Trophoblast cell (in vitro differentiated cells and primary cell): ENCODE measurements at regions not wholly inside any gene's neighbourhood (a gene's known extent, or its start where the extent isn't known, plus 50 kb on each side); places are given as distances from the start of the nearest gene placed in this dataset.
A peak's percentile ranks its signal among the peaks of the same experiment; 100 is the strongest.

Experiments used
- DNase-seq, 2 donors: peaks; one replicate each; pipeline ENCODE4 v3.0.0-alpha.2; 2016
- H2AFZ ChIP-seq: 2 replicates; pipeline ENCODE4 v1.6.1; 2013; ENCODE audit warnings: low read length, moderate library complexity, mild to moderate bottlenecking; ENCODE audit not compliant: insufficient read depth, poor library complexity
- H2AK5ac ChIP-seq: 2 replicates; pipeline ENCODE4 v1.6.1; 2013; ENCODE audit warnings: mild to moderate bottlenecking, low read length
- H2BK120ac ChIP-seq: 2 replicates; pipeline ENCODE4 v1.6.1; 2013; ENCODE audit warnings: low read length, mild to moderate bottlenecking, moderate library complexity; ENCODE audit not compliant: insufficient read depth, poor library complexity
- H2BK12ac ChIP-seq: 2 replicates; pipeline ENCODE4 v1.6.1; 2013; ENCODE audit warnings: mild to moderate bottlenecking, low read length, moderate library complexity
- H2BK5ac ChIP-seq: 2 replicates; pipeline ENCODE4 v1.6.1; 2013; ENCODE audit warnings: low read length, low read depth, moderate library complexity, mild to moderate bottlenecking; ENCODE audit not compliant: poor library complexity
- H3K14ac ChIP-seq: 2 replicates; pipeline ENCODE4 v1.6.1; 2013; ENCODE audit warnings: mild to moderate bottlenecking, low read length
- H3K18ac ChIP-seq: 2 replicates; pipeline ENCODE4 v1.6.1; 2013; ENCODE audit warnings: mild to moderate bottlenecking, low read length
- H3K23ac ChIP-seq: 2 replicates; pipeline ENCODE4 v1.6.1; 2013; ENCODE audit warnings: low read length
- H3K27ac ChIP-seq: 2 replicates; pipeline ENCODE4 v1.5.1; 2013; ENCODE audit warnings: low read depth, mild to moderate bottlenecking, inconsistent platforms, low read length, moderate library complexity
- H3K27me3 ChIP-seq: 2 replicates; pipeline ENCODE4 v1.6.1; 2013; ENCODE audit warnings: inconsistent platforms, mild to moderate bottlenecking, low read length, moderate library complexity; ENCODE audit not compliant: insufficient read depth
- H3K36me3 ChIP-seq, 2 experiments: 1 replicate in 1 of 2; 2 replicates in 1 of 2; pipeline ENCODE4 v1.6.1; 2013; ENCODE audit warnings: low read length in 2 of 2, mild to moderate bottlenecking in 2 of 2, moderate library complexity in 1 of 2; ENCODE audit not compliant: insufficient read depth in 2 of 2, control insufficient read depth in 1 of 2
- H3K4ac ChIP-seq: 2 replicates; pipeline ENCODE4 v1.6.1; 2013; ENCODE audit warnings: low read depth, mild to moderate bottlenecking, low read length, moderate library complexity
- H3K4me1 ChIP-seq, 2 experiments: 1 replicate in 1 of 2; 2 replicates in 1 of 2; pipeline ENCODE4 v1.6.1; 2013; ENCODE audit warnings: low read length in 2 of 2, mild to moderate bottlenecking in 2 of 2, moderate library complexity in 1 of 2; ENCODE audit not compliant: insufficient read depth in 2 of 2, control insufficient read depth in 1 of 2
- H3K4me2 ChIP-seq: 2 replicates; pipeline ENCODE4 v1.6.1; 2013; ENCODE audit warnings: inconsistent platforms, mild to moderate bottlenecking, low read length, moderate library complexity
- H3K4me3 ChIP-seq: 2 replicates; pipeline ENCODE4 v1.5.1; 2013; ENCODE audit warnings: mild to moderate bottlenecking, low read depth, low read length, inconsistent platforms
- H3K79me1 ChIP-seq: one replicate; pipeline ENCODE4 v1.6.1; 2013; ENCODE audit warnings: low read length
- H3K79me2 ChIP-seq: 2 replicates; pipeline ENCODE4 v1.6.1; 2013; ENCODE audit warnings: low read length, mild to moderate bottlenecking; ENCODE audit not compliant: control insufficient read depth, insufficient read depth, poor library complexity
- H3K9ac ChIP-seq: 2 replicates; pipeline ENCODE4 v1.6.1; 2013; ENCODE audit warnings: mild to moderate bottlenecking, low read length
- H3K9me3 ChIP-seq: 2 replicates; pipeline ENCODE4 v1.6.1; 2013; ENCODE audit warnings: low read depth, mild to moderate bottlenecking, control low read depth, inconsistent platforms, low read length; ENCODE audit not compliant: insufficient read depth
- H4K12ac ChIP-seq: 2 replicates; pipeline ENCODE4 v1.6.1; 2013; ENCODE audit warnings: low read depth, mild to moderate bottlenecking, low read length, moderate library complexity
- H4K8ac ChIP-seq: 2 replicates; pipeline ENCODE4 v1.6.1; 2013; ENCODE audit warnings: low read depth, mild to moderate bottlenecking, low read length, moderate library complexity
- H4K91ac ChIP-seq: one replicate; pipeline ENCODE4 v1.6.1; 2013; ENCODE audit warnings: low read depth, mild to moderate bottlenecking, low read length, moderate library complexity
- WGBS: extraction: QIAGEN DNeasy Blood & Tissue Kit; methylation state at CpG from one replicate; pipeline ENCODE4 v1.1.7; 2013; ENCODE audit warnings: missing lambda C conversion rate; ENCODE audit not compliant: insufficient read length, insufficient coverage; ENCODE audit errors: extremely low coverage; 5-methylcytosine and 5-hydroxymethylcytosine counted together

DNA sequence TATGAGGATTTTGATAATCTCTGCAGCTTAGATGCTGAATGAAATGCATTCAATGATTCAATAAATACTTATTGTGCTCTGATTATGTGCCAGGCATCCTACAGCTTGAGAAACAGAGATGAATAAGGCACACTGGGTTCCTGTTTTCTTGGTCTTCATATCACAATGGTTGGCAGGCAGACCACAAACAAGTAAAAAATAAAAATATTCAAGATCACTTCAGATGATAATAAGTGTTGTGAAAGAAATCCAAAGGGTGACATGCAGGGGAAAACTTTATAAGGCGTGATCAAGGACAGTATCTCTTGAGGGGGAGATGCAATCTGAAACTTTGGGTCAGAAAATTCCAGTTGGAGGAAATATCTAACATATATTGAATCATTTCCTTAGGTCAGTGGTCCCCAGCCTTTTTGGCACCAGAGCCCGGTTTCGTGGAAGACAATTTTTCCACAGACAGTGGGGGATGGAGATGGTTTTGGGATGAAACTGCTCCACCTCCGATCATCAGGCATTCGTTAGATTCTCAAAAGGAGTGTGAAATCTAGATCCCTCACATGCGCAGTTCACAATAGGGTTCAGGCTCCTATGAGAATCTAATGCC, 73.7 kb upstream of the RAP1B start:
- H3K27ac ChIP-seq = no peak overlapping the region
- no peak overlapping the region for H4K91ac ChIP-seq
- no peak overlapping the region for H4K8ac ChIP-seq
- H3K4ac ChIP-seq = no peak overlapping the region
- no peak overlapping the region for H3K14ac ChIP-seq
- H2AFZ ChIP-seq = no peak overlapping the region
- H3K23ac ChIP-seq = no peak overlapping the region
- no peaks in the 10 kb centered on the region for H3K4me1 ChIP-seq
- H3K4me3 ChIP-seq = no peak overlapping the region
- no peak overlapping the region for H2BK12ac ChIP-seq
- no peaks in the 10 kb centered on the region for H3K79me2 ChIP-seq
- no peaks in the 10 kb centered on the region for H3K36me3 ChIP-seq
- no peak overlapping the region for H3K4me2 ChIP-seq
- DNase-seq = no peak
- H3K9me3 ChIP-seq = peaks cover 1% of the 10 kb centered on the region
- no peaks in the 10 kb centered on the region for H3K79me1 ChIP-seq
- H3K27me3 ChIP-seq = no peaks in the 10 kb centered on the region
- no peak overlapping the region for H2BK120ac ChIP-seq
- no peak overlapping the region for H2AK5ac ChIP-seq
- no peak overlapping the region for H4K12ac ChIP-seq
- no peak overlapping the region for H3K18ac ChIP-seq
- H2BK5ac ChIP-seq = no peak overlapping the region
- no peak overlapping the region for H3K9ac ChIP-seq
- WGBS = no CpG with 5 or more reads among the region's 6 CpGs

DNA sequence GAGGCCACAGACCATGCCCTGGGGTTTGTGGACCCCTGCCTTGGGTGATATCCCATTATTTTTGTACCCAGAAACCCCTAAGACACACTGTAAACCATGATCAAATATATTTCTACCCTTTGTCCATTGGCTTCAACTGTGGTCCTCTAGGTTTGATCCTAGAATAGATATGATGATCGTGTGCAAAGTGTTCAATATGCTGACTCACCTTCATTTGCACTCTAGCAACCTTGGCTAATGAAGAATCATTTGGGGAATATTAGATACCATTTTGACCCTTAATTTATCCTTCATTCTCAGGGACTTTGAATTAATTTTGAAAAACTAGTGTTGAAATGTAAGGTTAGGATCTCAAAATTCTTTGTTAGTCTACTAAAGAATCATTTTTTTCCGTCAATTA, 73.1 kb upstream of the RAP1B start:
- Histone ChIP-seq H2AK5ac (no peak overlapping the region), H3K36me3 (no peaks in the 10 kb centered on the region), H3K14ac (no peak overlapping the region), H2BK12ac (no peak overlapping the region), H3K4me1 (no peaks in the 10 kb centered on the region), H3K4me2 (no peak overlapping the region), H3K79me1 (no peaks in the 10 kb centered on the region), H4K8ac (no peak overlapping the region), H2BK5ac (no peak overlapping the region), H4K91ac (no peak overlapping the region), H3K4me3 (no peak overlapping the region), H3K18ac (no peak overlapping the region), H3K9me3 (peaks cover 1% of the 10 kb centered on the region), H3K9ac (no peak overlapping the region), H3K23ac (no peak overlapping the region), H2AFZ (no peak overlapping the region), H2BK120ac (no peak overlapping the region), H3K79me2 (no peaks in the 10 kb centered on the region), H3K4ac (no peak overlapping the region), H4K12ac (no peak overlapping the region), H3K27ac (no peak overlapping the region), H3K27me3 (no peaks in the 10 kb centered on the region)
- DNase-seq = no peak
- no CpG with 5 or more reads among the region's 2 CpGs for WGBS

DNA sequence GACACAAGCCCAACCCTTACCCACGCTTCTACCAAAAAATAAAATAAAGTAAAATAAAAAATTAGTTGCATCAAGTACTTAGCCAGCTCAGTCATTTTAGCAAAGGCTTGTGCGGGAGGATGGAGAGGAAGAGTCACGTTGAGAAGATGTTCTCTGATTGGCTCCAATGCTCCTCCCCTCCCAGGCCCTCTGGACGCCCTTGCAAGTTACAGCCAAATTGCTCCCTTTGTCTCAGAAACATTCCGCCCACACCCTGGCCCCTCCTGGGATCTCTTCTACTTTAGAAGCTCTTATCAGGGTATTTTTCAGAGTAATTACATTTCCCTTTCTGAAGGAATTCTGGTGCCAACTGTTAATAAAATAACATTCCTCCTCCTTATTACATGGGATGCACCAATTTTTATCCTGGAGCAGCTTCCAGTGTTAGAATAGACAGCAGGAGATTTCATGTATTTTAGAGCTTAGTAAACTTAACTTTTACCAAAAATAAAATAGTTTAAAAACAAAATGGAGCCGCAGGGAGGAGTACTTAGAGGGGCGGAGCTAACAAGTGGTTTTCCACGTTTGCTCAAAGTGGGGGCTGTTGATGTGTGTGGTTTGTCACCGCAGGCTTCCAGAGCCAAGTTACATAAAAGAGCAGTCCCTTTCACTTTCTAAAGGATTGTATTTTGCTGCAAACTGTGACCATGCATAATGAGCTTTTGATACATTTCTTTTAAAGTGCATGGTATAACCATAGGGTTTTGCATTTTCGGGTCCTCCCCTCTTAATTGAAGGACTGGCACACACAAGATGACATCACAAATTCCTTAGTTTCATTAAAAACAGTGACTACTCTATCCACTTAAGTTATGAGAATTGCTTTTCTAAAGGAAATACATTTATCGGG, 71.7 kb upstream of the RAP1B start:
- H3K36me3 ChIP-seq = no peaks in the 10 kb centered on the region
- H2AFZ ChIP-seq = no peak overlapping the region
- no peaks in the 10 kb centered on the region for H3K4me1 ChIP-seq
- no peak overlapping the region for H3K18ac ChIP-seq
- H3K14ac ChIP-seq = no peak overlapping the region
- no peak overlapping the region for H3K4me2 ChIP-seq
- peaks cover 1% of the 10 kb centered on the region for H3K9me3 ChIP-seq
- no CpG with 5 or more reads among the region's 11 CpGs for WGBS
- H2AK5ac ChIP-seq = no peak overlapping the region
- H4K12ac ChIP-seq = no peak overlapping the region
- H2BK5ac ChIP-seq = no peak overlapping the region
- H3K79me2 ChIP-seq = no peaks in the 10 kb centered on the region
- H3K4me3 ChIP-seq = no peak overlapping the region
- H3K79me1 ChIP-seq = no peaks in the 10 kb centered on the region
- H2BK12ac ChIP-seq = no peak overlapping the region
- H3K4ac ChIP-seq = no peak overlapping the region
- no peak overlapping the region for H3K27ac ChIP-seq
- no peak overlapping the region for H3K23ac ChIP-seq
- H4K91ac ChIP-seq = no peak overlapping the region
- no peak overlapping the region for H4K8ac ChIP-seq
- H3K27me3 ChIP-seq = no peaks in the 10 kb centered on the region
- H3K9ac ChIP-seq = no peak overlapping the region
- H2BK120ac ChIP-seq = no peak overlapping the region
- peak in 1 of 2 donors; percentile 7 for DNase-seq

DNA sequence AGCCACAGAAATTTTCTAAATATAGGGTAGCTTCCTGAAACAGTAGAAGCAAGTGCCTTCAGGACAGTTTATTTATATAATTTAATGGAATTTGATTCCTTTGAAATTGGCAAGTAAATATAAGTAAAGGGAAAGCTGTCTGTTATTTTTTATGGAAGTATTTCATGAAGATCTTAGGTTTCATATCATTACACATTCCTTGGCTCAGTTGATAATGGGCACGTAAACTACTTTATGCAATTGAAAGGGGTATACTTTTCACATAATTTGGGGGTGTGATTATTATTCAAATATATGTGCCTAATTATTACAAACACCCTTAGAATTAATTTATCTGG, 71.1 kb upstream of the RAP1B start:
- H3K14ac ChIP-seq = no peak overlapping the region
- H2BK12ac ChIP-seq = no peak overlapping the region
- no peak overlapping the region for H3K18ac ChIP-seq
- WGBS = no CpG with 5 or more reads among the region's 1 CpG
- peaks cover 1% of the 10 kb centered on the region for H3K9me3 ChIP-seq
- no peaks in the 10 kb centered on the region for H3K79me2 ChIP-seq
- no peak overlapping the region for H2AK5ac ChIP-seq
- no peaks in the 10 kb centered on the region for H3K79me1 ChIP-seq
- no peak overlapping the region for H3K4me3 ChIP-seq
- H3K27me3 ChIP-seq = no peaks in the 10 kb centered on the region
- no peak overlapping the region for H2AFZ ChIP-seq
- no peak overlapping the region for H3K23ac ChIP-seq
- no peaks in the 10 kb centered on the region for H3K4me1 ChIP-seq
- no peaks in the 10 kb centered on the region for H3K36me3 ChIP-seq
- no peak overlapping the region for H4K8ac ChIP-seq
- no peak for DNase-seq
- H3K4ac ChIP-seq = no peak overlapping the region
- H4K12ac ChIP-seq = no peak overlapping the region
- no peak overlapping the region for H3K9ac ChIP-seq
- no peak overlapping the region for H2BK5ac ChIP-seq
- H3K27ac ChIP-seq = no peak overlapping the region
- H3K4me2 ChIP-seq = no peak overlapping the region
- no peak overlapping the region for H2BK120ac ChIP-seq
- no peak overlapping the region for H4K91ac ChIP-seq
